ENCODE measurements at regions not wholly inside any gene's neighbourhood (a gene's known extent, or its start where the extent isn't known, plus 50 kb on each side); places are given as distances from the start of the nearest gene placed in this dataset.

- H3K4me3 ChIP-seq (replicated peaks; ENCODE audit: low read depth, low read length): no peak overlapping the region
- no peaks in the 10 kb centered on the region for H3K27me3 ChIP-seq (replicated peaks; ENCODE audit: control insufficient read depth, insufficient read depth, low read length)
- H3K36me3 ChIP-seq (ENCODE audit: control insufficient read depth, insufficient read depth, low read length): no peaks in the 10 kb centered on the region
- TF ChIP-seq, protein P1, sequence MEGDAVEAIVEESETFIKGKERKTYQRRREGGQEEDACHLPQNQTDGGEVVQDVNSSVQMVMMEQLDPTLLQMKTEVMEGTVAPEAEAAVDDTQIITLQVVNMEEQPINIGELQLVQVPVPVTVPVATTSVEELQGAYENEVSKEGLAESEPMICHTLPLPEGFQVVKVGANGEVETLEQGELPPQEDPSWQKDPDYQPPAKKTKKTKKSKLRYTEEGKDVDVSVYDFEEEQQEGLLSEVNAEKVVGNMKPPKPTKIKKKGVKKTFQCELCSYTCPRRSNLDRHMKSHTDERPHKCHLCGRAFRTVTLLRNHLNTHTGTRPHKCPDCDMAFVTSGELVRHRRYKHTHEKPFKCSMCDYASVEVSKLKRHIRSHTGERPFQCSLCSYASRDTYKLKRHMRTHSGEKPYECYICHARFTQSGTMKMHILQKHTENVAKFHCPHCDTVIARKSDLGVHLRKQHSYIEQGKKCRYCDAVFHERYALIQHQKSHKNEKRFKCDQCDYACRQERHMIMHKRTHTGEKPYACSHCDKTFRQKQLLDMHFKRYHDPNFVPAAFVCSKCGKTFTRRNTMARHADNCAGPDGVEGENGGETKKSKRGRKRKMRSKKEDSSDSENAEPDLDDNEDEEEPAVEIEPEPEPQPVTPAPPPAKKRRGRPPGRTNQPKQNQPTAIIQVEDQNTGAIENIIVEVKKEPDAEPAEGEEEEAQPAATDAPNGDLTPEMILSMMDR (IDR thresholded peaks at IDR 0.05; ENCODE audit: insufficient read depth, low read length, poor library complexity, severe bottlenecking): no peak
- no peak for DNase-seq (ENCODE audit: extremely low read depth, insufficient read length)
These were observed 63.5 kb upstream of the CTLA4 start for GRCh38 chr2:203804070-203804469.

- Histone ChIP-seq H3K4me3 (replicated peaks; ENCODE audit: low read depth, low read length) (no peak overlapping the region), H3K27me3 (replicated peaks; ENCODE audit: control insufficient read depth, insufficient read depth, low read length) (no peaks in the 10 kb centered on the region), H3K36me3 (ENCODE audit: control insufficient read depth, insufficient read depth, low read length) (no peaks in the 10 kb centered on the region)
- DNase-seq (ENCODE audit: extremely low read depth, insufficient read length): no peak
- TF ChIP-seq, protein P1 (IDR thresholded peaks at IDR 0.05; ENCODE audit: insufficient read depth, low read length, poor library complexity, severe bottlenecking): no peak
These were observed 62.6 kb upstream of the CTLA4 start for GRCh38 chr2:203804764-203805485.

GRCh38 chr2:203805486-203805838 lies 62.1 kb upstream of the CTLA4 start:
- no peak overlapping the region for H3K4me3 ChIP-seq (replicated peaks; ENCODE audit: low read depth, low read length)
- H3K27me3 ChIP-seq (replicated peaks; ENCODE audit: control insufficient read depth, insufficient read depth, low read length): no peaks in the 10 kb centered on the region
- TF ChIP-seq, protein P1 (IDR thresholded peaks at IDR 0.05; ENCODE audit: insufficient read depth, low read length, poor library complexity, severe bottlenecking): no peak
- DNase-seq (ENCODE audit: extremely low read depth, insufficient read length): no peak
- H3K36me3 ChIP-seq (ENCODE audit: control insufficient read depth, insufficient read depth, low read length): no peaks in the 10 kb centered on the region

GRCh38 chr2:203806761-203807160 lies 60.8 kb upstream of the CTLA4 start:
- no peak for DNase-seq (ENCODE audit: extremely low read depth, insufficient read length)
- H3K27me3 ChIP-seq (replicated peaks; ENCODE audit: control insufficient read depth, insufficient read depth, low read length): no peaks in the 10 kb centered on the region
- TF ChIP-seq, protein P1 (IDR thresholded peaks at IDR 0.05; ENCODE audit: insufficient read depth, low read length, poor library complexity, severe bottlenecking): no peak
- no peaks in the 10 kb centered on the region for H3K36me3 ChIP-seq (ENCODE audit: control insufficient read depth, insufficient read depth, low read length)
- no peak overlapping the region for H3K4me3 ChIP-seq (replicated peaks; ENCODE audit: low read depth, low read length)

- DNase-seq (ENCODE audit: extremely low read depth, insufficient read length): no peak
- H3K27me3 ChIP-seq (replicated peaks; ENCODE audit: control insufficient read depth, insufficient read depth, low read length): no peaks in the 10 kb centered on the region
- TF ChIP-seq, protein P1 (IDR thresholded peaks at IDR 0.05; ENCODE audit: insufficient read depth, low read length, poor library complexity, severe bottlenecking): no peak
- H3K36me3 ChIP-seq (ENCODE audit: control insufficient read depth, insufficient read depth, low read length): no peaks in the 10 kb centered on the region
- no peak overlapping the region for H3K4me3 ChIP-seq (replicated peaks; ENCODE audit: low read depth, low read length)
These were observed 59.4 kb upstream of the CTLA4 start for GRCh38 chr2:203808046-203808750.

All from GM06990 (cell line).